A549 (cell line): ENCODE measurements at regions not wholly inside any gene's neighbourhood (a gene's known extent, or its start where the extent isn't known, plus 50 kb on each side); places are given as distances from the start of the nearest gene placed in this dataset.

ENCODE experiments used
- ATAC-seq, 2 experiments: fragments of 200-7000 bp in 1 of 2; fragments of >200 bp in 1 of 2; cut with Nextera tagmentation in 1 of 2; cut with Tn5 transposase in 1 of 2; 3 replicates each; pipeline versions ENCODE4 v1.8.0 to v1.9.1; 2018 to 2020; ENCODE audit warnings: mild to moderate bottlenecking in 1 of 2, moderate library complexity in 1 of 2
- CTCF ChIA-PET: fragments of 300-600 bp; sonication (Branson Sonifier 250); formaldehyde crosslinking; extraction: SDS; loops from one replicate; lab custom pipeline; 2021; ENCODE audit warnings: antibody characterized with exemption, inconsistent platforms; lab: Yijun Ruan, JAX
- POLR2A ChIA-PET: fragments of 350-600 bp; formaldehyde crosslinking; extraction: SDS; loops from one replicate; lab custom pipeline; 2021; ENCODE audit warnings: antibody characterized with exemption, inconsistent platforms; lab: Yijun Ruan, JAX
- DNase-seq, 2 experiments: peaks; one replicate each; pipeline versions ENCODE4 v3.0.0 to v3.0.0-alpha.2; 2011 to 2016; ENCODE audit warnings: low read depth in 1 of 2, low spot score in 1 of 2
- FAIRE-seq: peaks from 2 replicates; lab custom pipeline; 2011; peaks lifted over from hg19 to GRCh38; lab: Jason Lieb, UNC
- H3K27ac ChIP-seq, 2 experiments: fragments of >200 bp; sonication (Bioruptor Twin); formaldehyde crosslinking; 3 replicates each; pipeline ENCODE4 v1.5.1; 2016 to 2017
- H3K4me1 ChIP-seq: fragments of >200 bp; sonication (Bioruptor Twin); formaldehyde crosslinking; 3 replicates; pipeline ENCODE4 v1.6.1; 2016
- H3K4me2 ChIP-seq: fragments of >200 bp; sonication (Bioruptor Twin); formaldehyde crosslinking; 3 replicates; pipeline ENCODE4 v1.6.1; 2016
- H3K4me3 ChIP-seq: fragments of >200 bp; sonication (Bioruptor Twin); formaldehyde crosslinking; 3 replicates; pipeline ENCODE4 v1.5.1; 2016
- H3K9me3 ChIP-seq: fragments of >200 bp; sonication (Bioruptor Twin); formaldehyde crosslinking; 3 replicates; pipeline ENCODE4 v1.6.1; 2016
- CBX2 ChIP-seq: fragments of 200-600 bp; sonication (generic); IDR thresholded peaks from 2 replicates; pipeline ENCODE4 v1.6.1; 2016; ENCODE audit warnings: low read depth, mild to moderate bottlenecking, borderline replicate concordance
- CBX8 ChIP-seq: fragments of 200-600 bp; sonication (generic); IDR thresholded peaks from 2 replicates; pipeline ENCODE4 v1.6.1; 2016
- CEBPB ChIP-seq, 2 experiments: fragments of >200 bp in 1 of 2; sonication (Bioruptor Twin) in 1 of 2; formaldehyde crosslinking in 1 of 2; IDR thresholded peaks; 2 replicates each; pipeline ENCODE4 v1.6.1; 2012 to 2016
- ELK1 ChIP-seq: fragments of 150-350 bp; IDR thresholded peaks from 2 replicates; pipeline ENCODE4 v1.6.1; 2014; ENCODE audit warnings: low read depth, mild to moderate bottlenecking, low read length
- EP300 ChIP-seq, 2 experiments: fragments of >200 bp; sonication (Bioruptor Twin); formaldehyde crosslinking; IDR thresholded peaks; 2 replicates in 1 of 2; 3 replicates in 1 of 2; pipeline ENCODE4 v1.6.1; 2016 to 2017
- FOSB ChIP-seq: fragments of 250-450 bp; sonication (Bioruptor Pico); IDR thresholded peaks from 2 replicates; pipeline ENCODE4 v1.5.0; 2020; ENCODE audit warnings: mild to moderate bottlenecking, moderate library complexity
- FOSL2 ChIP-seq, 2 experiments: fragments of 450-650 bp in 1 of 2; fragments of >200 bp in 1 of 2; sonication (Bioruptor Twin) in 1 of 2; formaldehyde crosslinking; IDR thresholded peaks; 2 replicates each; pipeline versions ENCODE4 v1.5.0 to v1.6.1; 2016 to 2020; ENCODE audit warnings: mild to moderate bottlenecking in 1 of 2, moderate library complexity in 1 of 2
- FOXS1 ChIP-seq: fragments of 250-450 bp; sonication (Bioruptor Pico); IDR thresholded peaks from 2 replicates; pipeline ENCODE4 v1.5.0; 2020; ENCODE audit warnings: mild to moderate bottlenecking, moderate library complexity
- HOXA7 ChIP-seq: fragments of 250-450 bp; sonication (Bioruptor Pico); IDR thresholded peaks from 2 replicates; pipeline ENCODE4 v1.5.0; 2020; ENCODE audit warnings: mild to moderate bottlenecking, moderate library complexity
- HOXB13 ChIP-seq: fragments of 250-450 bp; sonication (Bioruptor Pico); IDR thresholded peaks from 2 replicates; pipeline ENCODE4 v1.5.0; 2020; ENCODE audit warnings: low read depth, mild to moderate bottlenecking, moderate library complexity
- HOXB5 ChIP-seq: fragments of 250-450 bp; sonication (Bioruptor Pico); IDR thresholded peaks from 2 replicates; pipeline ENCODE4 v1.5.0; 2020; ENCODE audit warnings: mild to moderate bottlenecking, moderate library complexity
- JUN ChIP-seq, 2 experiments: fragments of >200 bp; sonication (Bioruptor Twin); formaldehyde crosslinking; IDR thresholded peaks; 2 replicates in 1 of 2; 3 replicates in 1 of 2; pipeline ENCODE4 v1.6.1; 2016 to 2017
- KDM1A ChIP-seq: fragments of 200-600 bp; sonication (generic); IDR thresholded peaks from 2 replicates; pipeline ENCODE4 v1.6.1; 2016; ENCODE audit warnings: low read depth, mild to moderate bottlenecking
- MAFK ChIP-seq: fragments of 450-650 bp; IDR thresholded peaks from 2 replicates; pipeline ENCODE4 v1.6.1; 2014; ENCODE audit not compliant: partially characterized antibody
- MYC ChIP-seq: IDR thresholded peaks from 2 replicates; pipeline ENCODE4 v1.6.1; 2012; ENCODE audit warnings: mild to moderate bottlenecking, inconsistent platforms, low read length, improper control_type of control experiment, borderline replicate concordance
- NPAS2 ChIP-seq: fragments of 250-450 bp; sonication (Bioruptor Pico); IDR thresholded peaks from 2 replicates; pipeline ENCODE4 v1.8.0; 2022; ENCODE audit warnings: mild to moderate bottlenecking, moderate library complexity, borderline replicate concordance
- NR3C1 ChIP-seq: fragments of >200 bp; sonication (Bioruptor Twin); formaldehyde crosslinking; IDR thresholded peaks from 3 replicates; pipeline ENCODE4 v1.6.1; 2017
- PHF8 ChIP-seq: fragments of 200-600 bp; sonication (generic); IDR thresholded peaks from 2 replicates; pipeline ENCODE4 v1.6.1; 2016; ENCODE audit warnings: low read depth, mild to moderate bottlenecking, antibody characterized with exemption, moderate library complexity, borderline replicate concordance
- POLR2AphosphoS2 ChIP-seq: conservative IDR thresholded peaks from 2 replicates; pipeline ENCODE4 v1.6.1; 2012; ENCODE audit warnings: low read length, improper control_type of control experiment, inconsistent platforms
- RFX5 ChIP-seq: fragments of 450-650 bp; IDR thresholded peaks from 2 replicates; pipeline ENCODE4 v1.7.1; 2014; ENCODE audit warnings: antibody characterized with exemption, mild to moderate bottlenecking, moderate library complexity
- RNF2 ChIP-seq: fragments of 200-600 bp; sonication (generic); IDR thresholded peaks from 2 replicates; pipeline ENCODE4 v1.6.1; 2016; ENCODE audit warnings: low read depth, mild to moderate bottlenecking, antibody characterized with exemption, moderate library complexity, borderline replicate concordance
- SREBF2 ChIP-seq: fragments of 450-650 bp; IDR thresholded peaks from 2 replicates; pipeline ENCODE4 v1.6.1; 2014; ENCODE audit warnings: mild to moderate bottlenecking, moderate library complexity
- TFCP2L1 ChIP-seq: fragments of 250-450 bp; sonication (Bioruptor Pico); IDR thresholded peaks from 2 replicates; pipeline ENCODE4 v1.5.0; 2021; ENCODE audit warnings: mild to moderate bottlenecking
- TP53 ChIP-seq: fragments of 250-450 bp; sonication (Bioruptor Pico); IDR thresholded peaks from 2 replicates; pipeline ENCODE4 v1.5.0; 2021; ENCODE audit warnings: mild to moderate bottlenecking, moderate library complexity
- ZFP36 ChIP-seq: fragments of 450-650 bp; IDR thresholded peaks from 2 replicates; pipeline ENCODE4 v1.6.1; 2014; ENCODE audit warnings: borderline replicate concordance; ENCODE audit not compliant: partially characterized antibody
- ZSCAN20 ChIP-seq: fragments of 250-450 bp; sonication (Bioruptor Pico); IDR thresholded peaks from 2 replicates; pipeline ENCODE4 v1.8.0; 2022; ENCODE audit warnings: mild to moderate bottlenecking, moderate library complexity
- whole genome bisulfite sequencing: methylation state at CpG from one replicate; pipeline ENCODE4 v1.1.6; 2017; ENCODE audit errors: missing lambda C conversion rate; 5-methylcytosine and 5-hydroxymethylcytosine counted together
- TF ChIP-seq, protein P1 (sequence below): fragments of >200 bp; sonication (Bioruptor Twin); formaldehyde crosslinking; IDR thresholded peaks from 3 replicates; pipeline ENCODE4 v1.5.1; 2016
- TF ChIP-seq, protein P2 (sequence below): fragments of >200 bp; sonication (Bioruptor Twin); formaldehyde crosslinking; IDR thresholded peaks from 3 replicates; pipeline ENCODE4 v1.6.1; 2016

DNA sequence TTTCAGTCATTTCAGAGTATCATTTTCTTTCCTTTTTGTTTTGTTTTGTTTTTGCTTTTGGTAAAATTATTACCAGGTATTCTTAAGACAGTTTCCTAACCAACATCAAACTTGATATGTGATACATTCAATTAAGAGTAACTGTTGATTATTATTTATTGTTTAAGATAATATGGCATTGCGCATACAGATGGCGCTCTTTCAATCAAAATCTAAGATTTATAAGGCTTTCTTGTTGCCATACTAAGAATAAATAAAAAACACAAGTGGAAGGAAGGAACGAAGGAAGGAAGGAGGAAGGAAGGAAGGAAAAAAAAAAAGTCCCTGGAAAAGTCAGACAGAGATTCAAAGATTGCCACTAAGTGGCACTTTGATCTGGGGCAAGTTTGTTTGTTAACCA lies 1308.7 kb upstream of the FAM98A start:
- no peak overlapping the region for H3K4me3 ChIP-seq
- WGBS, result 48% methylated on average over 3 of the region's 3 CpGs
- H3K4me2 ChIP-seq, result no peak overlapping the region
- H3K9me3 ChIP-seq, result no peaks in the 10 kb centered on the region
- H3K4me1 ChIP-seq, result no peaks in the 10 kb centered on the region
- DNase-seq (no peak), FAIRE-seq (no peak), ATAC-seq (no peak)
- ChIA-PET POLR2A (no interaction called here), CTCF (interaction anchor here (0.6 to 0.7 kb wide), 2 partner anchors 263 to 934 kb away, joined by 4 read pairs; no protein-coding TSS in a partner anchor)
- TF ChIP-seq MAFK (no peak), POLR2AphosphoS2 (no peak), FOXS1 (no peak), TP53 (CRISPR knock-in tag) (no peak), MYC (no peak), RNF2 (no peak), CBX8 (no peak), HOXA7 (CRISPR knock-in tag) (no peak), NR3C1 (no peak), ZSCAN20 (CRISPR knock-in tag) (no peak), KDM1A (no peak)
- TF ChIP-seq, protein P1, sequence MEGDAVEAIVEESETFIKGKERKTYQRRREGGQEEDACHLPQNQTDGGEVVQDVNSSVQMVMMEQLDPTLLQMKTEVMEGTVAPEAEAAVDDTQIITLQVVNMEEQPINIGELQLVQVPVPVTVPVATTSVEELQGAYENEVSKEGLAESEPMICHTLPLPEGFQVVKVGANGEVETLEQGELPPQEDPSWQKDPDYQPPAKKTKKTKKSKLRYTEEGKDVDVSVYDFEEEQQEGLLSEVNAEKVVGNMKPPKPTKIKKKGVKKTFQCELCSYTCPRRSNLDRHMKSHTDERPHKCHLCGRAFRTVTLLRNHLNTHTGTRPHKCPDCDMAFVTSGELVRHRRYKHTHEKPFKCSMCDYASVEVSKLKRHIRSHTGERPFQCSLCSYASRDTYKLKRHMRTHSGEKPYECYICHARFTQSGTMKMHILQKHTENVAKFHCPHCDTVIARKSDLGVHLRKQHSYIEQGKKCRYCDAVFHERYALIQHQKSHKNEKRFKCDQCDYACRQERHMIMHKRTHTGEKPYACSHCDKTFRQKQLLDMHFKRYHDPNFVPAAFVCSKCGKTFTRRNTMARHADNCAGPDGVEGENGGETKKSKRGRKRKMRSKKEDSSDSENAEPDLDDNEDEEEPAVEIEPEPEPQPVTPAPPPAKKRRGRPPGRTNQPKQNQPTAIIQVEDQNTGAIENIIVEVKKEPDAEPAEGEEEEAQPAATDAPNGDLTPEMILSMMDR, result no peak
- TF ChIP-seq, all 56 proteins: peak for 0
- no peak overlapping the region for H3K27ac ChIP-seq

- no peak for ATAC-seq
- H3K27ac ChIP-seq, result no peak overlapping the region
- WGBS, result 7% methylated on average over 2 of the region's 2 CpGs
- TF ChIP-seq EP300 (IDR thresholded peaks at IDR 0.05) (no peak), RFX5 (no peak), FOSB (CRISPR knock-in tag) (no peak), SREBF2 (no peak), CBX8 (no peak), MYC (no peak), FOXS1 (no peak), JUN (IDR thresholded peaks at IDR 0.05) (no peak), ELK1 (no peak), ZFP36 (no peak), TP53 (CRISPR knock-in tag) (no peak)
- TF ChIP-seq, protein P2, sequence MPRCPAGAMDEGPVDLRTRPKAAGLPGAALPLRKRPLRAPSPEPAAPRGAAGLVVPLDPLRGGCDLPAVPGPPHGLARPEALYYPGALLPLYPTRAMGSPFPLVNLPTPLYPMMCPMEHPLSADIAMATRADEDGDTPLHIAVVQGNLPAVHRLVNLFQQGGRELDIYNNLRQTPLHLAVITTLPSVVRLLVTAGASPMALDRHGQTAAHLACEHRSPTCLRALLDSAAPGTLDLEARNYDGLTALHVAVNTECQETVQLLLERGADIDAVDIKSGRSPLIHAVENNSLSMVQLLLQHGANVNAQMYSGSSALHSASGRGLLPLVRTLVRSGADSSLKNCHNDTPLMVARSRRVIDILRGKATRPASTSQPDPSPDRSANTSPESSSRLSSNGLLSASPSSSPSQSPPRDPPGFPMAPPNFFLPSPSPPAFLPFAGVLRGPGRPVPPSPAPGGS, result no peak
- TF ChIP-seq, all 56 proteins: peak for 0
- FAIRE-seq (no peak), DNase-seq (no peak)
- Histone ChIP-seq H3K4me2 (no peak overlapping the region), H3K4me1 (no peaks in the 10 kb centered on the region), H3K9me3 (no peaks in the 10 kb centered on the region), H3K4me3 (no peak overlapping the region)
- ChIA-PET CTCF (no interaction called here), POLR2A (no interaction called here)
Measured at GRCh38 chr2:34901739-34902138, 1302.6 kb upstream of the FAM98A start.

DNA sequence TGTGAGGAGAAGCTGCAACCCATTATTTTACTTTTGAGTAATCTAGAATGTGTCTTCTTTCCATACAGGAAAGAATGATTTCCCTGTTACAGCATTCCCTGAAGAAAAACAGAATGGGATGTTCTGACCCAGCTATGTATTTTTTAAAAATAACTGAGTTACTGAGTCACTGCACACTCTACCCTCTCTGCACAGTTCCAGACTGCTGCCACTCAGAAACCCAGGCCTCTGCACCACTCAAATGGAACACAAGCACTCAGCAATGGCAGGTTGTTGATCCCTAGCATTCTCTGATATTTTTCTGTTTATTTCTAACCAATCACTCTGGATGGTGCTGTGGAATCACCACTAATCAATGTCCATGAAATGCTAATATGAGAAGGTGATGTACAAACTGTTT lies 1300.0 kb upstream of the FAM98A start:
- POLR2A ChIA-PET, result no interaction called here
- CTCF ChIA-PET, result no interaction called here
- ATAC-seq, result no peak
- TF ChIP-seq CBX2 (no peak), NPAS2 (CRISPR knock-in tag) (no peak), ZSCAN20 (CRISPR knock-in tag) (no peak), FOSL2 (IDR thresholded peaks at IDR 0.05) (no peak), FOSL2 (CRISPR knock-in tag; IDR thresholded peaks at IDR 0.05) (no peak), PHF8 (no peak), FOXS1 (no peak), TFCP2L1 (CRISPR knock-in tag) (no peak), RNF2 (no peak), HOXB5 (CRISPR knock-in tag) (no peak), CEBPB (IDR thresholded peaks at IDR 0.05) (no peak), HOXB13 (CRISPR knock-in tag) (no peak)
- TF ChIP-seq, protein P2, result no peak
- TF ChIP-seq, all 56 proteins: peak for 0
- H3K4me1 ChIP-seq, result no peaks in the 10 kb centered on the region
- DNase-seq (no peak), FAIRE-seq (no peak)
- H3K27ac ChIP-seq, result no peak overlapping the region
- no peaks in the 10 kb centered on the region for H3K9me3 ChIP-seq
- H3K4me3 ChIP-seq, result no peak overlapping the region
- H3K4me2 ChIP-seq, result no peak overlapping the region
